BE2C (cell line): ENCODE measurements at regions not wholly inside any gene's neighbourhood (a gene's known extent, or its start where the extent isn't known, plus 50 kb on each side); places are given as distances from the start of the nearest gene placed in this dataset.

Experiments
- DNase-seq: peaks from one replicate; pipeline ENCODE4 v3.0.0-alpha.2; 2020
- H3K27me3 ChIP-seq: fragments of 250-450 bp; sonication (Bioruptor Pico); 2 replicates; pipeline ENCODE4 v1.5.1; 2020; ENCODE audit warnings: mild to moderate bottlenecking
- H3K36me3 ChIP-seq: fragments of 250-450 bp; sonication (Bioruptor Pico); 2 replicates; pipeline ENCODE4 v1.5.1; 2020; ENCODE audit warnings: mild to moderate bottlenecking
- H3K4me1 ChIP-seq: fragments of 250-450 bp; sonication (Bioruptor Pico); 2 replicates; pipeline ENCODE4 v1.5.1; 2020
- H3K4me3 ChIP-seq: 2 replicates; pipeline ENCODE4 v1.5.1; 2011; ENCODE audit warnings: low read depth, low read length
- H3K9me3 ChIP-seq: fragments of 250-450 bp; sonication (Bioruptor Pico); 2 replicates; pipeline ENCODE4 v1.5.1; 2020
- TF ChIP-seq, protein P1 (sequence below): IDR thresholded peaks from 2 replicates; pipeline ENCODE4 v1.5.1; 2012; ENCODE audit warnings: mild to moderate bottlenecking, low read depth, low read length

DNA sequence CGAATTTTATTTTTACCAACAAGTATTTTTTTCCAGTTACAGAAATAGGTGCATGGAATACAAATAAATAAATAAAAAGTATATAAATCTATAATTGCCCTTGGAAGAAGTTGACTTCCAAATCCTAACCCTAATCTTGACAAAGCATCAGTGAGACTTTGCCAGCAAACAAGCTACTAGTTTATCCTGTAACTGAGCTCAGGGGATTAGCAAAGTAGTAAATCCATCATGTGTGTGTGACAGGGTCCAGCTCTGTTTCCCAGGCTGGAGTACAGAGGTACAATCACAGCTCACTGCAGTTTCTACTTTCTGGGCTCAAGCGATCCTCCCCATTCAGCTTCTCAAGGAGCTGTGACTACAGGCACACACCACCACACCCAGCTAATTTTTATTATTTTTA, 948.0 kb upstream of the CNTNAP5 start:
- no peaks in the 10 kb centered on the region for H3K36me3 ChIP-seq
- H3K9me3 ChIP-seq: no peaks in the 10 kb centered on the region
- no peak overlapping the region for H3K4me3 ChIP-seq
- no peaks in the 10 kb centered on the region; the same call in 1 of the 2 replicates for H3K4me1 ChIP-seq
- no peaks in the 10 kb centered on the region for H3K27me3 ChIP-seq
- no peak for DNase-seq
- TF ChIP-seq, protein P1, sequence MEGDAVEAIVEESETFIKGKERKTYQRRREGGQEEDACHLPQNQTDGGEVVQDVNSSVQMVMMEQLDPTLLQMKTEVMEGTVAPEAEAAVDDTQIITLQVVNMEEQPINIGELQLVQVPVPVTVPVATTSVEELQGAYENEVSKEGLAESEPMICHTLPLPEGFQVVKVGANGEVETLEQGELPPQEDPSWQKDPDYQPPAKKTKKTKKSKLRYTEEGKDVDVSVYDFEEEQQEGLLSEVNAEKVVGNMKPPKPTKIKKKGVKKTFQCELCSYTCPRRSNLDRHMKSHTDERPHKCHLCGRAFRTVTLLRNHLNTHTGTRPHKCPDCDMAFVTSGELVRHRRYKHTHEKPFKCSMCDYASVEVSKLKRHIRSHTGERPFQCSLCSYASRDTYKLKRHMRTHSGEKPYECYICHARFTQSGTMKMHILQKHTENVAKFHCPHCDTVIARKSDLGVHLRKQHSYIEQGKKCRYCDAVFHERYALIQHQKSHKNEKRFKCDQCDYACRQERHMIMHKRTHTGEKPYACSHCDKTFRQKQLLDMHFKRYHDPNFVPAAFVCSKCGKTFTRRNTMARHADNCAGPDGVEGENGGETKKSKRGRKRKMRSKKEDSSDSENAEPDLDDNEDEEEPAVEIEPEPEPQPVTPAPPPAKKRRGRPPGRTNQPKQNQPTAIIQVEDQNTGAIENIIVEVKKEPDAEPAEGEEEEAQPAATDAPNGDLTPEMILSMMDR: no peak

DNA sequence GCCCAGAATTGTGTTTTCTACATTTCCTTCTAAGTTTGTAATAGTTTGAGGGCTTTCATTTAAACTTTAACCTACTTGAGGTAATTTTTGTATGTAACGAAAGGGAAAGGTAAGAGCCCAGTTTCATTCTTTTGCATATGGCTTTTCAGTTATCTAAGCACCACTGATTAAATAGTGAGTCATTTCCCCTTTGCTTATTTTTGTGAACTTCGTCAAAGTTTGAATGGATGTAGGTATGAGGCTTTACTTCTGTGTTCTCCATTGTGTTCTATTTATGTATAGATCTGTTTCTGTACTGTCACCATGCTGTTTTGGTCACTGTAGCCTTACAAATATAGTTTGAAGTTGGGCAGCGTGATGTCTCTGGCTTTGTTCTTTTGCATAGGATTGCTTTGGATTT, 944.8 kb upstream of the CNTNAP5 start:
- TF ChIP-seq, protein P1: no peak
- Histone ChIP-seq H3K4me1 (no peaks in the 10 kb centered on the region; the same call in 1 of the 2 replicates), H3K4me3 (no peak overlapping the region), H3K36me3 (no peaks in the 10 kb centered on the region), H3K27me3 (no peaks in the 10 kb centered on the region), H3K9me3 (no peaks in the 10 kb centered on the region)
- no peak for DNase-seq

DNA sequence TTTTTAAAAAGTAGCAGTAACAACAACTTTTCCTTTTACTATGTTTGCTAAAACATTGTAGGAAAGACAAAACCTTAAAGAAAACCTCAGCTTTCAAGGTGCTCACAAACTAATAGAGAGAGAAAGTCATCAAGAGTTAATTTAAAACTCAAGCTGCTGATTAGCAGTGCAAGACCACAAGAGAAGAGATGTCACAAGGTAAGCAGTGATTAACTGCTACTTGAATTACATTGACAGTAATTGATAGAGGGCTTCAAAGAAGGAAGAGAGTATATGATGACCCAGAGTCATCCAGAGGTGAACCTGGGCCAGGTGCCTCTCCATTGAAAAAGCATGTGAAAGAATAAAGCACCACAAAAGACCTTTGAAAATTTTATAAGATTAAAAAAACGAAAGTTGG, 939.6 kb upstream of the CNTNAP5 start:
- Histone ChIP-seq H3K9me3 (no peaks in the 10 kb centered on the region), H3K4me1 (no peaks in the 10 kb centered on the region), H3K27me3 (no peaks in the 10 kb centered on the region), H3K4me3 (no peak overlapping the region), H3K36me3 (no peaks in the 10 kb centered on the region)
- DNase-seq: no peak
- TF ChIP-seq, protein P1: no peak

DNA sequence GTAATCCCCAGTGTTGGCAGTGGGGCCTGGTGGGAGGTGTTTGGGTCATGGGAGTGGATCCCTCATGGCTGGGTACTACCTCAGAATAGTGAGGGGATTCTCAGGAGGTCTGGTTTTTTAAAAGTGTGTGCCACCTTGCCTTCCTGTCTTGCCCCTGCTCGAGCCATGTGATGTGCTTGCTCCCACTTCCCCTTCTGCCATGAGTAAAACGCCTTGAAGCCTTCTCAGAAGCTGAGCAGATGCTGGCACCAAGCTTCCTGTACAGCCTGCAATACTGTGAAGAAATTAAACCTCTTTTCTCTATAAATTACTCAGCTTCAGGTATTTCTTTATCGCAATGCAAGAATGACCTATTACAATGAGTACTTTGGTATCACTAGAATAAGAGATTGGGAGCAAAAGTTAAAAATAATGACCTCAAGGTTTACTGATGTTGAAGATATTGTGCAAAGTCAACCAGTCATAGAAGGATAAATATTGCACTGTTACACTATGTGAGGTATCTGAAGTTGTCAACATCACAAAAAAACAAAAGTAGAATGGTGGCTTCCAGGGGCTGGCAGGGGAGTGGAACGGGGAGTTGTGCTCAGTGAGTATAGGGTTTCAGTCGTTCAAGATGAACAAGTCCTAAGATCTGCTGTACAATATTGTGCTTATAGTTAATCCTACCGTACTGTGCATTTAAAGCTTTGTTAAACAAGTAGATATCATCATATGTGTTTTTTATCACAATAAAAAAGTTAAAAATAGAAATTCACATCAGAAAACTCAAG, 938.3 kb upstream of the CNTNAP5 start:
- no peak for DNase-seq
- no peaks in the 10 kb centered on the region for H3K4me1 ChIP-seq
- H3K9me3 ChIP-seq: no peaks in the 10 kb centered on the region
- H3K4me3 ChIP-seq: no peak overlapping the region
- TF ChIP-seq, protein P1: no peak
- no peaks in the 10 kb centered on the region for H3K36me3 ChIP-seq
- no peaks in the 10 kb centered on the region for H3K27me3 ChIP-seq

DNA sequence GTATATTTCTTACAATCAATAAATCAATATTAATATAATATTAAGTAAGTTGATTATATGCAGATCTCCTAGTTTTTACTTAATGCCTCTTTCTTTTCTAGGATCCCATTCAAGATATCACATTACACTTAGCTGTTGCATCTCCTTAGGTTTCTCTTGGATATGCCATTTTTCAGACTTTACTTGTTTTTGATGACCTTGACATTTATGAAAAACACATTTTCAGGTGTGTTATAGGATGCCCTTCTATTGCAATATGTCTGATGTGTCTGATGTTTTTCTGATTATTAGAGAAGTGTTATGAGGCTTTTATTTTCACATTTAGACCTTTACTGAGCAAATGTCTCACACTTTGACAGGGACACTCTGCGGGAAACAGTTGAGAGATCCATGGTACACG, 933.6 kb upstream of the CNTNAP5 start:
- no peaks in the 10 kb centered on the region for H3K9me3 ChIP-seq
- TF ChIP-seq, protein P1: no peak
- no peaks in the 10 kb centered on the region for H3K4me1 ChIP-seq
- H3K4me3 ChIP-seq: no peak overlapping the region
- H3K27me3 ChIP-seq: no peaks in the 10 kb centered on the region
- H3K36me3 ChIP-seq: no peaks in the 10 kb centered on the region
- no peak for DNase-seq

DNA sequence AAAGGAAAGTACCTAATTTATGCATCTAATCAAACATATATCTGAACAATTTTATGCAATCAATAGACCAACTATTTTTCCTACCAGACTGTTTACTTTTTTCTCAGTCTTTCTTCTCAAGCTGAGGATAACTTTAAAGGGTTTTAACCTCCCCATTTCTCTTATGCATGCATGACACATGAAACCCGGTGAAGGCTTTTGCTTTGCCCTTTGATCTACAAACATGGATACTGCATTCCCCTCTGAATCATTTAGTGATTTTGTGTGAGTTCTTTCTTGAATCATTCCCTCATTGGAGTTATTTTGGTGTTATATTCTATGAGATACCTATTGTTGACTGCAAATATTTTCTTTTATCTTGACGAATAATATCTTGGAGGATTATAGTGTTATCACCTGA, 931.9 kb upstream of the CNTNAP5 start:
- no peak overlapping the region for H3K4me3 ChIP-seq
- H3K36me3 ChIP-seq: no peaks in the 10 kb centered on the region
- H3K4me1 ChIP-seq: no peaks in the 10 kb centered on the region
- no peak for DNase-seq
- no peaks in the 10 kb centered on the region for H3K27me3 ChIP-seq
- TF ChIP-seq, protein P1: no peak
- H3K9me3 ChIP-seq: no peaks in the 10 kb centered on the region
